HEK293 (cell line): ENCODE measurements at regions not wholly inside any gene's neighbourhood (a gene's known extent, or its start where the extent isn't known, plus 50 kb on each side); places are given as distances from the start of the nearest gene placed in this dataset.

Experiments used
- CTCF ChIA-PET: fragments of 350-600 bp; formaldehyde crosslinking; extraction: SDS; loops from one replicate; lab custom pipeline; 2021; ENCODE audit warnings: antibody characterized with exemption; lab: Yijun Ruan, JAX
- POLR2A ChIA-PET: fragments of 300-600 bp; formaldehyde crosslinking; extraction: SDS; loops from one replicate; lab custom pipeline; 2020; ENCODE audit warnings: antibody characterized with exemption, inconsistent platforms; lab: Yijun Ruan, JAX
- H3K27ac ChIP-seq: fragments of 200-500 bp; sonication (Bioruptor generic); 2 replicates; pipeline ENCODE4 v1.5.1; 2014; ENCODE audit warnings: low read depth, low read length, control low read depth, inconsistent platforms; ENCODE audit errors: extremely low read depth
- H3K36me3 ChIP-seq, 2 experiments: fragments of 200-500 bp in 1 of 2; sonication (Bioruptor generic) in 1 of 2; 1 replicate in 1 of 2; 2 replicates in 1 of 2; pipeline ENCODE4 v1.5.1; 2014 to 2017; ENCODE audit warnings: inconsistent platforms in 2 of 2, low read length in 2 of 2; ENCODE audit not compliant: control insufficient read depth in 2 of 2, insufficient read depth in 1 of 2
- H3K4me1 ChIP-seq: fragments of 200-500 bp; sonication (Bioruptor generic); 2 replicates; pipeline ENCODE4 v1.5.1; 2014; ENCODE audit warnings: mild to moderate bottlenecking, low read length, inconsistent platforms; ENCODE audit not compliant: control insufficient read depth, insufficient read depth
- H3K4me3 ChIP-seq: 2 replicates; pipeline ENCODE4 v1.5.1; 2011; ENCODE audit warnings: low read depth, mild to moderate bottlenecking, control low read depth, low read length, moderate library complexity
- H3K9me3 ChIP-seq: fragments of 200-500 bp; sonication (Bioruptor generic); 2 replicates; pipeline ENCODE4 v1.5.1; 2014; ENCODE audit warnings: low read depth, low read length, inconsistent platforms; ENCODE audit not compliant: control insufficient read depth, insufficient read depth
- FEZF1 ChIP-seq: fragments of 450-650 bp; formaldehyde crosslinking; IDR thresholded peaks from 2 replicates; pipeline ENCODE4 v1.5.1; 2016; ENCODE audit warnings: missing biosample characterization, missing genetic modification characterization
- KLF10 ChIP-seq: fragments of 450-650 bp; IDR thresholded peaks from 2 replicates; pipeline ENCODE4 v1.5.1; 2018; ENCODE audit warnings: missing biosample characterization, mild to moderate bottlenecking, missing genetic modification characterization
- ZBTB1 ChIP-seq: fragments of 450-650 bp; formaldehyde crosslinking; IDR thresholded peaks from 2 replicates; pipeline ENCODE4 v1.5.1; 2016; ENCODE audit warnings: missing biosample characterization, missing genetic modification characterization
- ZBTB8A ChIP-seq: fragments of 450-650 bp; formaldehyde crosslinking; IDR thresholded peaks from 2 replicates; pipeline ENCODE4 v1.5.1; 2016; ENCODE audit warnings: missing biosample characterization, missing genetic modification characterization
- ZFP37 ChIP-seq: fragments of 450-650 bp; formaldehyde crosslinking; IDR thresholded peaks from 2 replicates; pipeline ENCODE4 v1.5.1; 2016; ENCODE audit warnings: missing biosample characterization, missing genetic modification characterization
- ZNF121 ChIP-seq: fragments of 450-650 bp; formaldehyde crosslinking; IDR thresholded peaks from 2 replicates; pipeline ENCODE4 v1.5.1; 2016; ENCODE audit warnings: missing biosample characterization, missing genetic modification characterization
- ZNF239 ChIP-seq: fragments of 450-650 bp; formaldehyde crosslinking; IDR thresholded peaks from 2 replicates; pipeline ENCODE4 v1.5.1; 2016; ENCODE audit warnings: missing biosample characterization, missing genetic modification characterization
- ZNF302 ChIP-seq: fragments of 450-650 bp; formaldehyde crosslinking; IDR thresholded peaks from 2 replicates; pipeline ENCODE4 v1.5.1; 2016; ENCODE audit warnings: missing biosample characterization, missing genetic modification characterization, low read depth
- ZNF501 ChIP-seq: fragments of 450-650 bp; formaldehyde crosslinking; IDR thresholded peaks from 2 replicates; pipeline ENCODE4 v1.5.1; 2016; ENCODE audit warnings: missing biosample characterization, missing genetic modification characterization
- ZNF529 ChIP-seq: fragments of 450-650 bp; formaldehyde crosslinking; IDR thresholded peaks from 2 replicates; pipeline ENCODE4 v1.5.1; 2017; ENCODE audit warnings: missing genetic modification characterization, missing biosample characterization; ENCODE audit not compliant: insufficient replicate concordance
- ZSCAN30 ChIP-seq: fragments of 450-650 bp; IDR thresholded peaks from 2 replicates; pipeline ENCODE4 v1.5.1; 2018; ENCODE audit warnings: missing biosample characterization, mild to moderate bottlenecking, missing genetic modification characterization, moderate library complexity
- TF ChIP-seq, protein P1 (sequence below): IDR thresholded peaks from 2 replicates; pipeline ENCODE4 v1.6.1; 2011; ENCODE audit warnings: mild to moderate bottlenecking, low read depth, low read length, borderline replicate concordance
- TF ChIP-seq, protein P2 (sequence below): fragments of 450-650 bp; formaldehyde crosslinking; IDR thresholded peaks from 2 replicates; pipeline ENCODE4 v1.5.1; 2017; ENCODE audit warnings: missing biosample characterization, missing genetic modification characterization
- TF ChIP-seq, protein P3 (sequence below): fragments of 450-650 bp; formaldehyde crosslinking; IDR thresholded peaks from 2 replicates; pipeline ENCODE4 v1.5.1; 2016; ENCODE audit warnings: missing biosample characterization, missing genetic modification characterization
- TF ChIP-seq, protein P4 (sequence below): fragments of 450-650 bp; formaldehyde crosslinking; IDR thresholded peaks from 2 replicates; pipeline ENCODE4 v1.5.1; 2016; ENCODE audit warnings: missing biosample characterization, missing genetic modification characterization
- TF ChIP-seq, protein P5 (sequence below): fragments of 450-650 bp; formaldehyde crosslinking; IDR thresholded peaks from 2 replicates; pipeline ENCODE4 v1.5.1; 2016; ENCODE audit warnings: missing biosample characterization, missing genetic modification characterization

DNA sequence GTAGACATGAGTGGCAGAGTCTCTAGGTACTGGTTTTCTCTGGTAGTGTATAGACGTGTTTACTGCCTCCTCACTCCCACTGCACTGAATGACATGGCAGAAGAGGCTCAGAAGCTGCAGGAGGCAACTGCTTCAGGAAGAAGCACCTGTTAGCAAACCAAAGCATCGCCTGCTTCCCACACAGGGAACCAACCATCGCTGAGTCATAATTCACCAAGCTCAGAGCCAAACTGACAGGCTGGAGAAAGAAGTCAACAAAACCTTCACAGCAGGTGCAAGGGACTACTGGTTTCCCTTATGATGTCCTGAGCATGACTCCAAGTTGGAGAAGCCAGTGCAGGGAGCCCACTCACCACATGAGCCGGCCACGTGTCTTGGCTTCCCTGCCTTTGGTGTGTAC lies 69.8 kb downstream of the KCTD12 start (continued):
- TF ChIP-seq, protein P1, sequence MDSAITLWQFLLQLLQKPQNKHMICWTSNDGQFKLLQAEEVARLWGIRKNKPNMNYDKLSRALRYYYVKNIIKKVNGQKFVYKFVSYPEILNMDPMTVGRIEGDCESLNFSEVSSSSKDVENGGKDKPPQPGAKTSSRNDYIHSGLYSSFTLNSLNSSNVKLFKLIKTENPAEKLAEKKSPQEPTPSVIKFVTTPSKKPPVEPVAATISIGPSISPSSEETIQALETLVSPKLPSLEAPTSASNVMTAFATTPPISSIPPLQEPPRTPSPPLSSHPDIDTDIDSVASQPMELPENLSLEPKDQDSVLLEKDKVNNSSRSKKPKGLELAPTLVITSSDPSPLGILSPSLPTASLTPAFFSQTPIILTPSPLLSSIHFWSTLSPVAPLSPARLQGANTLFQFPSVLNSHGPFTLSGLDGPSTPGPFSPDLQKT: no peak
- TF ChIP-seq, protein P2, sequence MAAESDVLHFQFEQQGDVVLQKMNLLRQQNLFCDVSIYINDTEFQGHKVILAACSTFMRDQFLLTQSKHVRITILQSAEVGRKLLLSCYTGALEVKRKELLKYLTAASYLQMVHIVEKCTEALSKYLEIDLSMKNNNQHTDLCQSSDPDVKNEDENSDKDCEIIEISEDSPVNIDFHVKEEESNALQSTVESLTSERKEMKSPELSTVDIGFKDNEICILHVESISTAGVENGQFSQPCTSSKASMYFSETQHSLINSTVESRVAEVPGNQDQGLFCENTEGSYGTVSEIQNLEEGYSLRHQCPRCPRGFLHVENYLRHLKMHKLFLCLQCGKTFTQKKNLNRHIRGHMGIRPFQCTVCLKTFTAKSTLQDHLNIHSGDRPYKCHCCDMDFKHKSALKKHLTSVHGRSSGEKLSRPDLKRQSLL (tag by site-specific recombination): no peak

DNA sequence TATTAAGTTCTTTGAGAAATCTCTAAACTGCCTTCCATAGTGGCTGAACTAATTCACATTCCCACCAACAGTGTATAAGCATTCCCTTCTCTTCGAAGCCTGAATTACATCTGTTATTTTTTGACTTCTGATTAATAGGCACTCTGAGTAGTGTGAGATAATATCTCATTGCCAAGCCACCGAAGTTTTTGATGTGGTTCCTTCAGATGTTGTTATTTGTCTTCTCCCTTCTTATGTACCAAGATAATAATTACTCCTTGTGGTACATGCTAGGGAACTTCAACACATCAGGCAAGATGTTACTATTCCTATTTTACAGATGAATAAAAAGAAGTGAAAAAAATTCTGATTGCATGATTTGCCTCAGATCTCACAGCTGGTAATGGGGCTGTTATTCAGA lies 70.9 kb downstream of the KCTD12 start:
- ChIA-PET POLR2A (no interaction called here), CTCF (no interaction called here)
- TF ChIP-seq FEZF1 (tag by site-specific recombination): no peak
- TF ChIP-seq ZBTB8A: no peak
- no peaks in the 10 kb centered on the region for H3K9me3 ChIP-seq
- H3K36me3 ChIP-seq: no peaks in the 10 kb centered on the region
- no peaks in the 10 kb centered on the region for H3K4me1 ChIP-seq
- no peak overlapping the region for H3K27ac ChIP-seq
- no peak overlapping the region for H3K4me3 ChIP-seq

DNA sequence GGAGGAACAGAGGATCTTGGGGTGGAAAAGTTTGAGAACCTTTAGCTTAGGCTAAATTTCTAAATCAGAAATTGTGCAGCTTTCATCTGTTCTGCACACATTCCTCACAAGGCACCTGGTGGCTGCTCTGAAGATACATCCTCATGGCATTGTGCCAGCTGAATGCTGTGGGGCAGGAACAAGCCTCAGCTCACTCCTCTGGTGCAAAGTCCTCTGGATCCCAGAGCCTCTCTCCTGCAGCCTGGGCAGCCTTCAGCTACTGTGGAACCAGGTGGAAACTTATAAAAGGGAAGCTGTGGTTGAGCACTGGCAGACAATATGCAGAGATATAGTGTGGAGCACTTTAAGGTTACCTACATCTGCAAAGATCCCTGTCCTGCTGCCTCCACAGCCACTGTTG lies 72.3 kb downstream of the KCTD12 start:
- Histone ChIP-seq H3K4me1 (no peaks in the 10 kb centered on the region), H3K9me3 (no peaks in the 10 kb centered on the region), H3K4me3 (no peak overlapping the region), H3K27ac (no peak overlapping the region), H3K36me3 (no peaks in the 10 kb centered on the region)
- CTCF ChIA-PET: no interaction called here
- TF ChIP-seq, protein P3, sequence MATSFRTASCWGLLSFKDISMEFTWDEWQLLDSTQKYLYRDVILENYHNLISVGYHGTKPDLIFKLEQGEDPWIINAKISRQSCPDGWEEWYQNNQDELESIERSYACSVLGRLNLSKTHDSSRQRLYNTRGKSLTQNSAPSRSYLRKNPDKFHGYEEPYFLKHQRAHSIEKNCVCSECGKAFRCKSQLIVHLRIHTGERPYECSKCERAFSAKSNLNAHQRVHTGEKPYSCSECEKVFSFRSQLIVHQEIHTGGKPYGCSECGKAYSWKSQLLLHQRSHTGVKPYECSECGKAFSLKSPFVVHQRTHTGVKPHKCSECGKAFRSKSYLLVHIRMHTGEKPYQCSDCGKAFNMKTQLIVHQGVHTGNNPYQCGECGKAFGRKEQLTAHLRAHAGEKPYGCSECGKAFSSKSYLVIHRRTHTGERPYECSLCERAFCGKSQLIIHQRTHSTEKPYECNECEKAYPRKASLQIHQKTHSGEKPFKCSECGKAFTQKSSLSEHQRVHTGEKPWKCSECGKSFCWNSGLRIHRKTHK: no peak
- TF ChIP-seq ZNF121 (tag by site-specific recombination) (no peak), ZSCAN30 (tag by site-specific recombination) (no peak), ZNF239 (tag by site-specific recombination) (no peak), ZBTB1 (tag by site-specific recombination) (no peak), ZNF302 (tag by site-specific recombination) (no peak)
- POLR2A ChIA-PET: no interaction called here

DNA sequence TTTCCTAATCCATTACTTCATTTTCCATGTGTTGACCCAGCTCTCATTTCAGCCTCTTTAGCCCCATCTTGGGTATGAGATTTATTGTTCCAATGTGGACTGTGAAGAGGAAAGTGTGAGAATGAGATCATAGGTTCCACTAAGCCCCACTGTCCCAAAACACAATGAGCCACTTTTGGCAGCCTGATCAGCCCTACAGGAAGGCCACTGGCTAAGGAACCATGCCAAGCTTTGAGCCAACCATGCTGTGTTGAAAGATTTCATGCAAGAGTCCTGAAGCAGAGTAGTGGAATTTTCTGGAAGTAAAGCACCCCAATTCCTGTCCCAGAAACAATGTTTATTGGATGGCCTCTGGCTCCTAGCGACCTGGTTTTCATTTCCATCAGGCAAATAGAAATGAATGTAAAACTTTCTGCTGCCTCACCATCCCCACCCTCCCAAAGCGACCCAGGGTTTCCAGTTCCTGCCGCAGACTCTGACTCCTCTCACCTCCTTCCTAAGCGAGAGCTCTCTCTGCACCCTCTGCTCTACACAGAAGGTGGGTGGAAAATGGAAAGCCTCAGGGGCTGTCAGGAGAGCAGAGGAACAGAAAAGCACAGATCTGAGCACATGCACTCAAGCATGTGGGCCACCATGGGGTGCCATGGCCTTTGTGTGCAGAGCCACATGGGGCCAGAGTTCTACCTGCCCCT lies 73.1 kb downstream of the KCTD12 start:
- ChIA-PET POLR2A (no interaction called here), CTCF (no interaction called here)
- no peak overlapping the region for H3K4me3 ChIP-seq
- no peaks in the 10 kb centered on the region for H3K9me3 ChIP-seq
- no peak overlapping the region for H3K27ac ChIP-seq
- no peaks in the 10 kb centered on the region for H3K36me3 ChIP-seq
- H3K4me1 ChIP-seq: no peaks in the 10 kb centered on the region
- TF ChIP-seq ZNF501 (tag by site-specific recombination): no peak

DNA sequence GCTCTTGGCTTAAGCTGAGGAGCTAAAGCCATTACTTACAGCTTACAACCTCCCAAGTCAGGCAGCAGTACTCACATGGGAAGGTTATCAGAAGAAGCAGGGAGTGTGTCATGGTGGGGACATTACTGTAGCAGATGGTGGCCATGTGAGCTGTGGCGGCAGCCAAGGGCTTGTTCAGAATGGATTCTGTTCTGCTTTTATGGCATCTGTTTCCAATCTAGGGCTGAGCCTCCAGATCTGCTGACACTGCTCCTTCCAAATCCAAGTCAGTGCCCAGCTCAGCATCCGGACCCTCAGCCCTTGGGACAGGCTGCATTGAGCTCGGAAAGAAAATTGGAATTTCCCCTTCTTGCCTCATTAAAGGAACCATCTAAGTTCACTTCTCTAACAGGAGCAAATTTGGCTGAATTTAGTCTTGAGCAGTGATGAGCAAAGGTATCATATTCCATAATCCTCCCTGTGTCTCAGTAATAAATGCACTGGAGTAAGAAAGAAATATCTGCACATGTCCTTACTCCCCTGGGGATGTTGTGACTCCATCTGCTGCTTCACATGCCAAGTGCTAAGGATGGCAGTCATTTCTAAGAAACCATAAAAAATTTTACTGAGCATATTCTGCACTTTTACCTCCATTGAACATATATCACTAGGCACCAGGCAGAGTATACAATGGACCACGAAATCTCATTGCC lies 73.9 kb downstream of the KCTD12 start:
- H3K36me3 ChIP-seq: no peaks in the 10 kb centered on the region
- ChIA-PET CTCF (no interaction called here), POLR2A (no interaction called here)
- H3K9me3 ChIP-seq: no peaks in the 10 kb centered on the region
- H3K27ac ChIP-seq: no peak overlapping the region
- H3K4me3 ChIP-seq: no peak overlapping the region
- TF ChIP-seq, protein P4, sequence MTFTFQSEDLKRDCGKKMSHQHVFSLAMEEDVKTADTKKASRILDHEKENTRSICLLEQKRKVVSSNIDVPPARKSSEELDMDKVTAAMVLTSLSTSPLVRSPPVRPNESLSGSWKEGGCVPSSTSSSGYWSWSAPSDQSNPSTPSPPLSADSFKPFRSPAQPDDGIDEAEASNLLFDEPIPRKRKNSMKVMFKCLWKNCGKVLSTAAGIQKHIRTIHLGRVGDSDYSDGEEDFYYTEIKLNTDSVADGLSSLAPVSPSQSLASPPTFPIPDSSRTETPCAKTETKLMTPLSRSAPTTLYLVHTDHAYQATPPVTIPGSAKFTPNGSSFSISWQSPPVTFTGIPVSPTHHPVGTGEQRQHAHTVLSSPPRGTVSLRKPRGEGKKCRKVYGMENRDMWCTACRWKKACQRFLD (tag by site-specific recombination): no peak
- TF ChIP-seq KLF10 (tag by site-specific recombination) (no peak), ZNF529 (tag by site-specific recombination) (no peak), ZFP37 (tag by site-specific recombination) (no peak)
- TF ChIP-seq, protein P5, sequence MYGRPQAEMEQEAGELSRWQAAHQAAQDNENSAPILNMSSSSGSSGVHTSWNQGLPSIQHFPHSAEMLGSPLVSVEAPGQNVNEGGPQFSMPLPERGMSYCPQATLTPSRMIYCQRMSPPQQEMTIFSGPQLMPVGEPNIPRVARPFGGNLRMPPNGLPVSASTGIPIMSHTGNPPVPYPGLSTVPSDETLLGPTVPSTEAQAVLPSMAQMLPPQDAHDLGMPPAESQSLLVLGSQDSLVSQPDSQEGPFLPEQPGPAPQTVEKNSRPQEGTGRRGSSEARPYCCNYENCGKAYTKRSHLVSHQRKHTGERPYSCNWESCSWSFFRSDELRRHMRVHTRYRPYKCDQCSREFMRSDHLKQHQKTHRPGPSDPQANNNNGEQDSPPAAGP: no peak
- TF ChIP-seq, all 188 proteins: peak for 0
- H3K4me1 ChIP-seq: no peaks in the 10 kb centered on the region
